Iris pigment epithelial cell (primary cell): ENCODE measurements at regions not wholly inside any gene's neighbourhood (a gene's known extent, or its start where the extent isn't known, plus 50 kb on each side); places are given as distances from the start of the nearest gene placed in this dataset.
"Not testable (repeated sequence)": the region's sequence is repeated elsewhere in the genome, so short reads cannot be mapped to it uniquely, and the experiment has no call there.

Experiments used
- DNase-seq: peaks from one replicate; pipeline ENCODE4 v3.0.0-alpha.2; 2011; ENCODE audit warnings: low read depth

DNA sequence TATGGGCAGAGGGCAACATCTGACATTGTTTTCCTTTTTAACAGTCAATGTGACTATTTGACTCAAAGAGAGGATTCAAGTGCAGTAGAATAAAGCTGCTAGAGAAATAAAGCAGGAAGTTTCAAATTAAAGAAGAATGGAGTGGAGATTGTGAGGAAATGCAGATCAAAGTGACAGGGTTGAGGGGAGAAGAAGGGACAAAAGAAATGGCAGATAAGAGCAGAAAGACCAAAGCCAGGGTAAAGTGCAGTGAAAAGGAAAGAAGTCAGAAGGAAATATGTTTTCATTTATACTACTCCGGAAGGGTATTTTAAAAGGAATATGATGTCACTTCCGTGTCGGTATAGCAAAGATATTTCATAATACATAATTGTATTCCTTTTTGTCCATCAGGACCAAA is 297.5 kb upstream of the CRIM1 start:
- no peak for DNase-seq

DNA sequence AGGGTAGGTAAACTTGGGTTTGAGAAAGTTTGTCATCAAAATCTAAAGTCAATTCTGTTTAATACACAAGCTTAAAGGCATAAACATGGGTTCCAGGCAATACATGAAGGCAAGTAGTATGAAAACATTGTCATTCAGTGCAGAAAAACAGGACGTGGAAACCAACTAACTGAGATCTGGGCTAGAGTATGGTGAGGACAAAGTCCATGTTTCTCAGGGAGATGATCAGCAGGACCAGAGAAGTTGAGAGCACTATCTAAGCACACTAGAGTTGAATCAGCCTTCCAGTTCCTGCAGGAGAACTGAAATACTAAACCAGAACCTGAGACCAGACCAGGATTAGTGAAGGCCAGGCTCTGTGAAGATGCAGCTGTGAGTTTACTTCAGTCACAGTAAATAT is 302.8 kb upstream of the CRIM1 start:
- DNase-seq: no peak

DNA sequence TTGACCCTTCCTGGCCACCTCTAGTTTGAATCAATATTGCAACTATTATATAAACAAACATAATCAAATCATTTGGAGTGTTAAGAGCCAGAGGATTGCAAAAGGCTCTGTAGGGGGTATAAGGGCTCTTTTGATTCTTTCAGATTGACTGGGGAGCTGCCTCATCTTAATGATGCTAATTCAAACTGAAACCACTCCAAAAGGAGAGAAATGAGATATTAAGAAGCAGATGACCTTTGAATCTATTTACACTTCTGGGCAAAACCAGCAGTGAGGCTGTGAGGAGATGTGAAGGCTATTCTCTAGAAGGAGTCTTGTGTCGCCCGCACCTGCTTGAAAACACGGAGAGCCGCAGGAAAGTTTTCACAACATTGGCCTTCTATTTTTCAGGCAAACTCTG is 311.2 kb upstream of the CRIM1 start:
- no peak for DNase-seq

DNA sequence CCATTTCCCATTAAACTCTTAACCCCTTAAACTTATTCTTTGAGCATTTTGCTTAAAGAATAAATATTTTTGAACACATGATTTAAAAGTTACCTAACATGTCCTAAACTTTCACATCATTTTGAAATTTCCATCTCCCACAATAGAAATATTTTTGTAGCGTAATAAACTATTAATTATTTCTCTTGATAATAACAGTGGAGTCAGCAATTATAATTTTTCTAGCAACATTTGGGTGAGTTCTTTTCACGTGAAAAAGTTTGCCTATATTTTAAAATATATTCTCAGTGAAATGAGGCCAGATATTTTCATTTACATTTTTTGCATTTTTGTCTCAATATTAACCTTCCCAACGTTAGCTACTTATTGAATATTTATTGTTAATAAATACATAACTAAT is 320.4 kb upstream of the CRIM1 start:
- no peak for DNase-seq

DNA sequence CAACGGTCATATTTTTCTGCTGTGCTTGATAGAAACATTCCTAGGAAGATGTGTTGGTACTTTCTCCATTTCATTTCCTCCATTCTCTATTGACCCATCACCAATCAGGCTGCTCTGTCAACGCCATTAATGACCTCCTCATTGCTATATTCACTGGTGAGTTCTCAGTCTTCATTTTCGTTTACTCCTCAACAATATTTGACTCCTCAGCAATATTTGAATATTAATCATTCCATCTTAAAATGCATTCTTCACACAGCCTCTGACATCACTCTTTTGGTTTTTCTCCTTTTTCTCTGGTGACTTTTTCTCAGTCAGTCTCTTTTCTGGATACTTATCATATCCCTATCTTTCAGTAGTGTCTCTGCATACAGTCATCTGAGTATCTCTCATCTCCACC is 323.5 kb upstream of the CRIM1 start:
- no peak for DNase-seq

DNA sequence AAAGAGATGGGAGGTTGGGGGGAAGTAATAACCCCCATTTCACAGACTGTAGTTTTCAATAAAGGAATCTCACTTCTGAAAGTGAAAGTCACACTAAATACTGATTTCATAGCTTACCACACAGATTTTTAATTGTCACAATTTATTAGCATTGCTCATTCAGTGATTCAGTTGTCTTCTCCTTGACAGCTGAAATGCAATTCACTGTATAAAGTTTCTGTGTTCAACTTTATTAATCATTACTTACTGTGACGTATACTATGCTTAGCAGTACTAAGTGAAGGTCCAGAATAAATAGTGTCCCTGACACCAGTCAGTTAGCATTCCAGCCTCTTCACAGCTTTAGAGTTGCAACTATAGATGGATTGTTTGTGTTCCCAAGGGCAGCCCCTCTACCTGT is 324.1 kb upstream of the CRIM1 start:
- no peak for DNase-seq

DNA sequence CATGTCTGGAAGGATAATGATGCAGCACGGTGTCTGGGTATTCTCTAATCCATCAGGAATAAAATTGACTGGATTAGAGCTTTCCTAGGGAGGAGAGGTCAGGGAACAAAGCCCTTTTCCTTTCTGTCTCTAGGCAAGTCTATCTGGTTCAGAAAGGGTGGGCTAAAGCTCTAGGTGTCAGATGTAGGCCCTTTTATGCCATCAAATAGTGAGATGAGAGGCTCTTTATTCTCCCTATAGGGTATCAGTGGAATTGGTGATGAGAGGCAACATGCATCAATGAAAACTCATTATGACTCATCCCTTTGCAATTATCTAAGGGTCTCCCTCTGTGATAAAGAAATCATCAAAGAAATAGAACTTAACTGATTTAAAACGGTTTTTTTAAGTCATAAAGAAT is 328.0 kb upstream of the CRIM1 start:
- no peak for DNase-seq

DNA sequence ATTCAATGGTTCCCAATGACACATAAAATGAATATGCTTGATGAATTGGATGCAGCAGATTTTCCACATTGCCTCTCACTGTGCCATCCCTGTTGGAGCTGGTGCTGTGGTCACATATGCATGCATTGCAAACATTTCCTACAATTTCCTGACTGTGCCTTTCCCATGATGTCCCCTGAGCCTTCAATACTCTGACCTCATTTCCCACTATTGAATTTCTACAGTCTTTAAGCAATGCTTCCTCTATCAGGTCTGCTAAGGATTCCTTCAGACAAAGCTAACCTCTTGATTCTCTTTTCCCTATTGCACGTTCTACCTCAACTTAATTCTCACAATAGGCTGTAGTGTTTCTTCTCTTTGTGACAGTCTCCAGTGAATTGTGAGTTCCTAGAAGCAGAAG is 342.5 kb upstream of the CRIM1 start:
- DNase-seq: no peak

DNA sequence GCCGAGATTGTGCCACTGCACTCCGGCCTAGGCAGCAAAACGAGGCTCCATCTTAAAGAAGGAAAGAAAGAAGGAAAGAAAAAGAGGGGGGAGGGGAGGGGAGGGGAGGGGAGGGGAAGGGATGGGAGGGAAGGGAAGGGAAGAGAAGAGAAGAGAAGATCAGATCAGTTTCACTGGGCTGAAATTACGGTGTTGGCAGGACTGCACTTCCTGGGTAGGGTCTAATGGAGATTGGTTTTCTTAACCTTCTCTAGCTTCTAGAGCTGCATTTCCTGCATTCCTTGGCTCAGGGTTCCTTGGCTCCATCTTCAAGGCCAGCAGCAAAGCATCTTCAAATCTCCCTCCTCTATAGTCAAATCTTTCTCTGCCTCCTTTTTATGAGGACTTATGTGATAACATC is 349.1 kb upstream of the CRIM1 start:
- DNase-seq: no peak

DNA sequence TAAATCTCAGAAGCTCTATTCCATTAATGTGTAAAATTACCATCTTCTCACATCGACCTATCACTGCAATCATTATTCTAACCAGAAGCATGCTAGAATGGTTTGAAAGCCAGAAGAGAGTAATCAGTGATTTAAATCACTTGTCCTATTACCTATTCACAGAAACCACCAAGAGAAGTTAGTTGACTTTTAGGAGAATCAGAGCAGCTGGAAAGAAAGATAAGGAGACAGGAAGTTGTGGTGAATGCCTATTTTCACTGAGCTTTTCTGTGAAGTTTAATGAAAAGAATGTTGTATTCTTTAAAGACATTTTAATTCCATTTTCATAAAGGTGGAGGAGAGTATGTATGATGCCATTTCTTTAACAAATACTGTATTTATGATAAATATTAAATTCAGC is 352.6 kb upstream of the CRIM1 start:
- DNase-seq: no peak

DNA sequence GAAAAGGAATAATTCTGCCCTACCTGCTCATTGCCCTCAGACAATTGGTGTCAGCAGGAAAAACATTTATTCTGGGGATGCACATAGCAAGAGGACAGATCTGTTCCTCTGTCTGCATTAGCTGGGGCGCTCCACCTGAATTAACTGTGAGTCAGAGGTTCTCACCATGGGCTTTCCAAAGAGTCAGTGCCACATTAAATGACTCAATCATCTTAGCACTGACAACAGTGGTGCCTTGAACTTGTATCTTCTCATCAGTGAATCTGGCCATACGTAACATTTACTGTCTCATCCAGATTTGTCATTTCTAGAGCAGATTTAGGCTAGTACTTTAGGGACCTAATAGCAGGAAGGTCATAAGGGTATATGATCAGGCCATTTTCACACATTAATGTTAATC is 358.1 kb upstream of the CRIM1 start:
- DNase-seq: no peak

DNA sequence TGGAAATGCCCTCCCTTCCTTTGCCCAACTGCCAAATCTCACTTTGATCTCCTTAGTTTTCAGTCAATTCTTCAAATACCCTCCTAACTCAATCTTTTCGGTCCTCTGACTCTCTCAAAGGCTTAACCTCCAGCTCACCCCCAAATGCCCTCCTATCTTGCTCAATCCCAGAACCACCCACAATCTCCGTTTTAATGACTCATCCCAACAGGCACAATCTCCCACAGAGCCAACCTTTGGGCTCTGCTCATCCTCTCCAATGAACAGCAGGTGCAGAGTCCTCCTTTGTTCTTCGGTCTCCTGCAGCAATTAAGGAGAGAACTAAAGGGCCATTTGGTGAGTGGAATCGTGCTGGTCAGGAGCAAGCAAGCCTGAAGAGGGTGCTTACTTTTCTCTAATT is 366.1 kb upstream of the CRIM1 start:
- peak; percentile 26 for DNase-seq

DNA sequence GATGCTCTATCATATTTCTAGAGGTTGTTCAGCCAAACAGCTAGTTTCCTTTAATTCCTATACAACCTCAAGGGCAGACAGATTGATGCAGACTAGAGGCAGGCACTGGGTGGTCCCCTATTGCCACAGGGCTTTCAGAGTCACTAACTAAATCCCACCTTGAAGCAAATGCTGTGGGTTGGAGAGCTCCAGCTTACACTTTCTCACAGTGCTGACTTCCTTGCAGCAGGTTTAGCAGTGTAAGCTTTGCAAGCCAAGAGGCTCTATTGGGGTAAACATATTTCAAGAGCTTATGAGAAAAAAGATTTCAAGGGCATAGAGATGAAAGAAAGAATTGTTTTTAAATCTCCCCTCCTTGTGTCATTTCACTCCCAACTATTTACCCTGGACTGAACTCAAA is 366.5 kb upstream of the CRIM1 start:
- DNase-seq: peak; percentile 1

DNA sequence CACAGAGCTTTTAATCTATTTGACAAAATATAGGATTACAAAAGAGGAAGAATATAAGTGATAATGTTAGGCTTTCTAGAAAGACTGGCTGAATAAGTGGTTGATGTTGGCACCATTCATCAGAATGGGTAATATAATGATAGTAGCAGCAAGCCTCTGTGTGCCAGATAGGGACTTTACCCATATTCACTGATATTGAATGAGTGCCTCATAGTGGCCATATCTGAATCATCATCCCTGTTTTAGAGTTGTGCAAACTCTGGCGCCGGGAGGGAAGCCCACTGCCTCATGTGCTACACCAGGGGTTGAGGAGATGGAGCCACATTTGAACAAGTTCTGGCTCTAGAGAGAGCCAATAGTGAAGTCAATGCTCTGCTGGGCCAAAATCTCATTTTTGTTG is 368.7 kb upstream of the CRIM1 start:
- DNase-seq: no peak

DNA sequence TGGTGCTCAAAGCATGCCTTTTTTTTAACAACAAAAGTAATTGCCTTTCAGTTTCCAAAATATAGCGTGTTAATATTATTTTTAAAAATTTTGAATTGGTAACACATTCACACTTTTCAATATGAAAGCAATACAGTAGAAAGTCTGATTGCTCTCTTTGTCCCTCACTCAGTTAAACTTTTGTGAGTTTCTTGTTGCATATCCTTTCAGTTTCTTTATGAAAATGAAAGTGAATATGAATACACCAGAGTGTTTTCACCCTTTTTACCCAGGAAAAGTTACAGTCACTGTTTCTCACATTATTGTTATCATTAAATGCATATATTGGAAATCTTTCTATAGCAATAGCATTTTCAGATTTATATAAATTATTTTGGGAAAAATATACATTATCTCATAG is 377.4 kb upstream of the CRIM1 start:
- DNase-seq: no peak

DNA sequence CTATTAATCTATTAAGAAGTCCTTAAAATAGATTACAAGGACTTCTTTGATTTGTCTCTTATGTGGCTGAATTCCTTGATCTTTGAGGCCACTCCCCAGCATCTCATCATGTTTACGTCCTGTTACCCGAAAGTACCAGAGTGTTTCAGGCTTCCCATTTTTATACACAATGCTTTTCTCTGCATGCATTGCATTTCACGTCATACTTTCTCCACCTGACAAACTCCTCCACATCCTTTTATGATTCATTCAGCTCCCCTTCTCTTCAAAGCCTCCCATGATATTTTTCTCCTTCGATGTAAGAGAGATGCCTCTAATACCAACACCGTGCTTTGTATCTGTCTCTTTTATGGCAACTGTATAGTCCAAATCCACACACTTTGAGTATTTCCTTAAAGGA is 379.0 kb upstream of the CRIM1 start:
- no peak for DNase-seq

DNA sequence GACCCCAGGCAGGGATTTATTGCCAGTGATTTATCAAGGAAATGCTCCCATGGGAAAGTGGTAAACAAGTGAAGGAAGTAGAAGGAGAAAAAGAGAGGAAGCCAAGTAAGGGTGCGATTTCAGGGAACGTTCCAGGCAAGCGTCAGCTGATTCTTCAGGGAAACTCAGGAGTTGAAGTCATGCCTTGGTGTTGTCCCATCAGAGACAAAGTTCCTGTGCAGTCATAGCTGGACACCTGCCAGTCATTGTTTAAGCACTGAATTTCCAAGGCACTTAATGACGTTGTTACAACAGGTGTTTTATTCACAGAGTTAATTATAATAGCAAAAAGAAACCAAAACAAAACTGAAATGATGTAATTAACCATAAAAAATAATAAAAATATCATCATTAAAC is 381.8 kb upstream of the CRIM1 start:
- DNase-seq: no peak

DNA sequence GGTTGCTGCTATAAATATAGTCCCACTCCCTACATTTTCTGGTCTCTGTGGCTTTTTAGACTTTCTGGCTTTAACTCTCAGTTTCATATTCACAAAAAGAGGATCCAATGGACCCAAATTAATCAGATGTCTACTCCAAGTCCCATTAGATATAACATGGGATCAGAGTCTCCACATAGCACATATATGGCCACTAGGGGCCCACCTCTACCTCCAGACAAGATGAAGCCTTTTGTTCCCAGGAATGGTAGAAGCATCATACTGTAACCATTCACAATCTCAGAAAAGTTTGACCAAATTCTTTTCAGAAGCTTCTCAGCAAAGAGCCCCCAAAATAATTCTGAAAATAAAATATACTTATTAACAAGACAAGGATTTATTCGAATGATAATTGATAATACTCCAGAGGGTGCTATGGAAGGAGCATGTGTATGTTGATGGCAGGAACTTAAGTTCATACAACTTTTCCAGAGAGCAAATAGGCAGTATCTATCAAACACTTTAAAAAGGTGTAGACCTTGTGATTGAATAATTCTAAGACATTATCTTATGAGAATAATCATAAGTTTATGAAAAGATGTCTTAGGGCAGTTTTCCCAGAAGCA is 382.3 kb upstream of the CRIM1 start:
- DNase-seq: peak; percentile 51

DNA sequence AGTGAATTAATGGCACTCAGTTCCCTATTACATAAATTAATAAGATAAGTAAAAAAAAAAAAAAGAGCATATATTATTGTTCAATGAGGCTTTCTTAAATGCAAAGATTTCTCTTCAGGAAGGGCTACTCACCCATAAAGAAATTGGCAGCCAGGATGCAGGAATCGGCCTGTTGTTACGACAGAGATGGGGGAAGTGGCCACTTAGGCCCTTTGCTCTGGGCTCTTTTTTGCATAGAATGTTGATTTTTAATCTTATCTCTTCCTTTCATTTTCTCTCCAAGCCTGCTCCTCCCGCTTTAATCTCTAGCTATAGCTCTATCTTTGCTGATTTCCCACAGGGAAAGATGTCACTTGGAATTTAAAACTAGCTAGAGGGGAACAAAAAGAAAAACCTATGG is 391.8 kb upstream of the CRIM1 start:
- DNase-seq: no peak

DNA sequence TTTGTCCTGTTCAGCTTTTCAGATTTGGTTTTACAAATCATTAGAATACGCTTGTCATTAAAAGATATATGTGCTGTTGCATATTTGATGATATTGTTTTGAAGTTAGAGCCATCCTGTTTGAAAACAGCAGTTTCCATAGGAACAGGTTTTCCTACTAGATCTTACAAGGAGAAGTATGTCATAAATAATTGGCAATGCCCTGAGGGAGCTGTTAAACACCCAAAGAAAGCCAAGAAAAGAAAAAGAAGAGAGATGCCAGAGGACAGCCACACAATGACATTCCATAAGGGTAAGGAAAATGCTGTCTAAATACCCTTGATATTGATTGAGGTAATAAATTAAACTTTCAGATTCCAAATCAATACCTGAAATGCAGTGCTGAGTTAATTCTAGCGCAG is 392.2 kb upstream of the CRIM1 start:
- DNase-seq: no peak

DNA sequence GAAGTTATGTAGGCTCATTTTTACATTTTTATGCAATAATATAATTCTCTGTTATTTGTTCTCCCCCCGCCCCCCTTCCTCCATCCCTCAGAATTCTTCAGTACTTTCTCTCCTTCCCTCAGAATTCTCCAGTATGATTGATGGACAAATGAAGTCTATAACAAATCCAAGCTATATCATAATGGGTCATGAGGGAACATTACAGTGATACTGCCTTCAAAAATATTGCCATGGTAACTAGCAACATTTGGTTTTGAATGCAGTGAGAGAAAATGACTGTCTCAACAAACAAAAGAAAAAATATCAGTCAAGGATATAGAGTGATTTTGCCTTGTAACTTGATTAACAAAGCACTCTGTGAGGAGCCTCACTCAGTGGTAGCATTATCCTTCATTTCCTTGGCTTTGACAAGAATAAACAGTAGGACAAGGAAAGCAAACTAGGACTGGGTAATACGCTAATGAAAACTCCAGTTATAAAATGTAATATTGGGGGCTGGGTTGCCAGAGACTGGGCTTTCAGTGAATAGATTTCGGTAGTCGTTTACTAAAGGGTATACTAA is 392.9 kb upstream of the CRIM1 start:
- no peak for DNase-seq

DNA sequence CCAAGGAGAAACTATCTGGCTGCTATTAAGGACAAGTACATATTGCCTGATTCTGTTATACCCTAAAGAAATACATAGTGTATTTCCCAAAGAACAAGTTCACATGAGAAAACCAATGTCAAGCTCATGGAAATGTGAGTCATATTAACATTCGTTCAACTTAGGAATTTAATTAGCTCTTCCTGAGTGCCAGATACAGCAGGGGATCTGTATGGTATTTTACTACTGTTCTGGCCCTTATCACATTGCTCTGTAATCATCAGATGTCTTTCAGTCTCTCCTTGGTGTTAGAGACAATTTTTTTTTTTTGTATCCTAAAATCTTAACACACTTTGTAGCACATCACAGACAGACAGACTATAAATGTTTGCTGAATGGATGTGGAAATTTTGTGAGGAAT is 395.0 kb upstream of the CRIM1 start:
- DNase-seq: peak; percentile 2

DNA sequence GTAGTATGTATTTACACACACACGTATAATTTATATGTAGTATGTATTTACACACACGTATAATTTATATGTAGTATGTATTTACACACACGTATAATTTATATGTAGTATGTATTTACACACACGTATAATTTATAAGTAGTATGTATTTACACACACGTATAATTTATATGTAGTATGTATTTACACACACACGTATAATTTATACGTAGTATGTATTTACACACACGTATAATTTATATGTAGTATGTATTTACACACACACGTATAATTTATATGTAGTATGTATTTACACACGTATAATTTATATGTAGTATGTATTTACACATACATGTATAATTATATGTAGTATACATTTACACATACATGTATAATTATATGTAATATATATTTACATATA is 398.5 kb upstream of the CRIM1 start:
- not testable (repeated sequence) for DNase-seq

DNA sequence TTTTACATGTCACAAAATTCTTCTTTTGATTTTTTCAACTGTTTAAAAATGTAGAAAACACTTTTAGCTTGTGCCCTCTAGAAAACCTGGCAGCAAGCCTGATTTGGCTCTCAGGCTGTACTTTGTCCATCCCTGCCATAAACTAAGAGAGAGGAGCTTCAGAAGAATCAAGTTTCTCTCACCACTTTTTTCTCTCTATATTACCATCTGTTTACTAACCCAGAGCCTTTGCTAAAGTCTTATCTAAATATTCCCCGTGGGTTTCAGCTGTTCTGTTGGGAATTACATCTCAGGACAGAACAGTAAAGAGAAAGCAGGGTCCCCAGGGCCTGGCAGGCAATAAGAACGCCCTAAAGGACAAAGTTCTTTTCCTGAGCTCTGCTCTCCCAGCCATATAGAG is 409.1 kb upstream of the CRIM1 start:
- DNase-seq: no peak

DNA sequence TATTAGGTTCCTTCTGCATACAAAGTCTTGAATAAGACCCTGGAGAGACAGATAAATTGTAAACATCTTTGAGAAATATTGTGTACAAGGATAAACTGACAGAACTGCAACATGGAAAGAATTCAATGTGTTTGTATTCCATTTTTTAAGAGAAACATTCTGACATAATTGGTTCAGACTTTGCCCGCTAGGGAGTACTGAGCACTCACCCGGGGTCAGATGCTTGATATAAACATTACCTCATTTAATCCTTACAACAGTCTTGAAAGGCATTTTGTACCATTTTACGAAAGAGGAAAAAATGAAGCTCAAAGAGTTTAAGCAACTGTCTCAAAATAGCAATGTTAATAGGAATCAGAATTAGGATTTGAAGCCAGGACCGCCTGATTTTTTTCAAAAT is 416.7 kb upstream of the CRIM1 start:
- DNase-seq: no peak
